ENCODE measurements at regions not wholly inside any gene's neighbourhood (a gene's known extent, or its start where the extent isn't known, plus 50 kb on each side); places are given as distances from the start of the nearest gene placed in this dataset.
"Not testable (repeated sequence)": the region's sequence is repeated elsewhere in the genome, so short reads cannot be mapped to it uniquely, and the experiment has no call there.

- TF ChIP-seq, protein P1, sequence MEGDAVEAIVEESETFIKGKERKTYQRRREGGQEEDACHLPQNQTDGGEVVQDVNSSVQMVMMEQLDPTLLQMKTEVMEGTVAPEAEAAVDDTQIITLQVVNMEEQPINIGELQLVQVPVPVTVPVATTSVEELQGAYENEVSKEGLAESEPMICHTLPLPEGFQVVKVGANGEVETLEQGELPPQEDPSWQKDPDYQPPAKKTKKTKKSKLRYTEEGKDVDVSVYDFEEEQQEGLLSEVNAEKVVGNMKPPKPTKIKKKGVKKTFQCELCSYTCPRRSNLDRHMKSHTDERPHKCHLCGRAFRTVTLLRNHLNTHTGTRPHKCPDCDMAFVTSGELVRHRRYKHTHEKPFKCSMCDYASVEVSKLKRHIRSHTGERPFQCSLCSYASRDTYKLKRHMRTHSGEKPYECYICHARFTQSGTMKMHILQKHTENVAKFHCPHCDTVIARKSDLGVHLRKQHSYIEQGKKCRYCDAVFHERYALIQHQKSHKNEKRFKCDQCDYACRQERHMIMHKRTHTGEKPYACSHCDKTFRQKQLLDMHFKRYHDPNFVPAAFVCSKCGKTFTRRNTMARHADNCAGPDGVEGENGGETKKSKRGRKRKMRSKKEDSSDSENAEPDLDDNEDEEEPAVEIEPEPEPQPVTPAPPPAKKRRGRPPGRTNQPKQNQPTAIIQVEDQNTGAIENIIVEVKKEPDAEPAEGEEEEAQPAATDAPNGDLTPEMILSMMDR (IDR thresholded peaks at IDR 0.05; ENCODE audit: low read length), result not testable (repeated sequence)
- TF ChIP-seq EZH2 (IDR thresholded peaks at IDR 0.05; ENCODE audit: borderline replicate concordance, low read length), result not testable (repeated sequence)
Measured at GRCh38 chr4:9707281-9707680, 74.2 kb upstream of the DRD5 start.

Measured in OCI-LY1 (cell line).